ENCODE measurements at regions not wholly inside any gene's neighbourhood (a gene's known extent, or its start where the extent isn't known, plus 50 kb on each side); places are given as distances from the start of the nearest gene placed in this dataset.

DNA sequence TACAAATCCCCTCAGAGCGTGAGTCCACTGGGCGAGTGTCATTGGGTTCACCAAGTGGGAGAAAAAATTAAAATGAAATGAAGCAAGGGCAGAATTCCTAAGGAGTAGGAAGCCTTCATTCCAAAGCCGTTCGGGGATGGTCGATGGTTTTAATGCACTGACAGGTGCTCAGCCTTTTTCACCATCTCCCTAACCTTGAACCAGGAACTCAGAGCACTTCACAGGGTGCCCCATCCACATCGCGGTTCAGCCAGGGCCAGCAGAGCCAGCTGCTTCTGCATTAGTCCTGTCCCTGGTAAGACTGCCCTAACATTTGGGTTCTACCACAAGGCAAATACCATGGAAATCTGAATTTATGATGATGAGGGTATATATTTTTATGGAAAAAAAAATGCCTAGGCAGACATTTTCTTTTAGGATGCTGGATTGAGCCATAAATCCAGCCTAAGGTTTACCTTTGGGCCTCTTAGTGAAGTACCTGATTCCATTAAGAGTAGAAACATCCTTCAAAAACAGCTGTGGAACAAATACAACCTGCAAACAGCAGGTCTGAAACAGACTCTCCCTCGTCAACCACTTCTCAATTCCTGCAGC lies 203.5 kb upstream of the RNF32 start:
- H3K4me1 ChIP-seq (ENCODE audit: control insufficient read depth, insufficient read depth, low read length) = no peaks in the 10 kb centered on the region
- H3K36me3 ChIP-seq (ENCODE audit: control insufficient read depth, insufficient read depth, low read length, severe bottlenecking) = no peaks in the 10 kb centered on the region
- no peak overlapping the region for H3K9ac ChIP-seq (ENCODE audit: low read length)
- no peak overlapping the region for H3K4me3 ChIP-seq (ENCODE audit: low read length)
- H3K27me3 ChIP-seq (replicated peaks; ENCODE audit: control insufficient read depth, insufficient read depth, low read length) = peaks cover 4% of the 10 kb centered on the region
- H3K9me3 ChIP-seq (ENCODE audit: control insufficient read depth, low read length) = no peaks in the 10 kb centered on the region
- no peak for DNase-seq (ENCODE audit: low read depth)

DNA sequence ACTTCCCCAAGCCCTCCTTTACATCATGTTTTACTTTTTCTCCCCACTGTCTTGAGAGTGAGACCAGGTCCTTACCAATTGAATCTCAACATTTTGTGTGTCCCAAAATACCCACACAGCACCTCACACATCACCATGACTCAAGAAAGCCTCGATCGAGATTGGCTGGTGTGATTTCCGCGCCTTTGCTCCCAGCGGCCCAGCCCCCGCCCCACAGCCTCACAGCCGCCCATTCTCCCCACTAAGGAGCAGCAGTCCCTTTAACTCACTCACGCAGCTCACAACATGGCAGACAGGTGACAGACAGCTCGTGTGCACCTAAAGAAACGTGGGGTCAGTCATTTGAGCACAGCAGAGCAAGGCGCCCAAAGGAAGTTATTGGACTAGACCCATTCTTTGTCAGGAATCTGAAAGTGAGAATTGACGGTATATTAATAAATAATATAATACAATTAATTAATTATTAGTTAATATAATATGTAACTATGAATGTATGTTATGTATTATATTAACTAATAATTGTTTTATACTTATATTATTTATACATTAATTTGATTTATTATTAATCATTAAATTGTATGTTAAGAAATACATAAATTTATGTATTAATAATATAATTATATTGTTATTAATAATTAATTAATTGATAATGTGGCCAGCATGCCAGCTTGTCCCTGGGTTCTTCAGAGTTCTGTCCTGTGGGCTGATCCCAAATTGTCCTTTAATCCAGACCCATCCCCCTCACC lies 204.9 kb upstream of the RNF32 start:
- no peak for DNase-seq (ENCODE audit: low read depth)
- Histone ChIP-seq H3K4me1 (ENCODE audit: control insufficient read depth, insufficient read depth, low read length) (no peaks in the 10 kb centered on the region), H3K9me3 (ENCODE audit: control insufficient read depth, low read length) (no peaks in the 10 kb centered on the region), H3K27me3 (replicated peaks; ENCODE audit: control insufficient read depth, insufficient read depth, low read length) (peaks cover 3% of the 10 kb centered on the region), H3K4me3 (ENCODE audit: low read length) (no peak overlapping the region), H3K9ac (ENCODE audit: low read length) (no peak overlapping the region), H3K36me3 (ENCODE audit: control insufficient read depth, insufficient read depth, low read length, severe bottlenecking) (no peaks in the 10 kb centered on the region)

DNA sequence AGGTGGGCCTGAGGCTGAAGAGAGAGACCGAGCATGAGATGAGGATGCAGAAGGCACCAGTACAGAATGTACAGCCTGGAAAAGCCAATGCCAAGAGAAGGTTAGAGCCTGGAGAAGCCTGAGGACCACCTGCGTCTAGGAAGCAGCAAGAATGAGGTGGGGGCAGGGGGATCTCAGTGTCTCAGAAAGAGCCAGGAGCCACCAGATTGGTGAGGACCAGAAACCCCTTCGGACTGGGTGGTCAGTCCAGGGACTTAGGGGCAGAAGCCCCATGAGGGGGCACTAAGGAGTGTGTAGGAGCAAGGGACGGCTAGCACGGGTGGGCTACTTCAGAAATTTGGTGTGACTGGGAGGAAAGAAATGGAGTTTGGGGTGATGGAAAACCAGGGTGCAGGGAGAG lies 205.9 kb upstream of the RNF32 start:
- no peak for DNase-seq (ENCODE audit: low read depth)
- no peaks in the 10 kb centered on the region for H3K9me3 ChIP-seq (ENCODE audit: control insufficient read depth, low read length)
- no peak overlapping the region for H3K4me3 ChIP-seq (ENCODE audit: low read length)
- H3K9ac ChIP-seq (ENCODE audit: low read length) = no peak overlapping the region
- no peaks in the 10 kb centered on the region for H3K27me3 ChIP-seq (replicated peaks; ENCODE audit: control insufficient read depth, insufficient read depth, low read length)
- H3K4me1 ChIP-seq (ENCODE audit: control insufficient read depth, insufficient read depth, low read length) = no peaks in the 10 kb centered on the region
- no peaks in the 10 kb centered on the region for H3K36me3 ChIP-seq (ENCODE audit: control insufficient read depth, insufficient read depth, low read length, severe bottlenecking)

DNA sequence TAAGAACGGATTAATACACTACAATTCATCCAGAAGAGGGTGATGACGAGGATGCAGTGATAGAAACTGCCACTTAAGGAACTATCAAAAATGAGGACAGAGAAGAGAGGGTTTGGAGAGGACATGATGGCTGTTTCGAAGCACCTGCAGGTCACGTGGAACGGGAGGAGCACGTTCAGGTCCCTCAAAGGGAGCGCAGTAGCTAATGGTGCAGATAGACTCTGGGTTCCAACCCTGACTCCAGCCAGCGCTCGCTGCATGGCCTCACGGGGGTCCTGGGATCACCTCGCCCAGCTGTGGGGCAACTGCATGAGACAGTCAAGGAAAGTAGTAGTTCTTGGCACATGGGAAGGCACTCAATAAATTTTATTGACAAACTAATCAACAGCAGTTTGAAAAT lies 208.6 kb upstream of the RNF32 start:
- Histone ChIP-seq H3K4me3 (ENCODE audit: low read length) (no peak overlapping the region), H3K36me3 (ENCODE audit: control insufficient read depth, insufficient read depth, low read length, severe bottlenecking) (no peaks in the 10 kb centered on the region), H3K27me3 (replicated peaks; ENCODE audit: control insufficient read depth, insufficient read depth, low read length) (no peaks in the 10 kb centered on the region), H3K9ac (ENCODE audit: low read length) (no peak overlapping the region), H3K4me1 (ENCODE audit: control insufficient read depth, insufficient read depth, low read length) (no peaks in the 10 kb centered on the region), H3K9me3 (ENCODE audit: control insufficient read depth, low read length) (no peaks in the 10 kb centered on the region)
- no peak for DNase-seq (ENCODE audit: low read depth)

DNA sequence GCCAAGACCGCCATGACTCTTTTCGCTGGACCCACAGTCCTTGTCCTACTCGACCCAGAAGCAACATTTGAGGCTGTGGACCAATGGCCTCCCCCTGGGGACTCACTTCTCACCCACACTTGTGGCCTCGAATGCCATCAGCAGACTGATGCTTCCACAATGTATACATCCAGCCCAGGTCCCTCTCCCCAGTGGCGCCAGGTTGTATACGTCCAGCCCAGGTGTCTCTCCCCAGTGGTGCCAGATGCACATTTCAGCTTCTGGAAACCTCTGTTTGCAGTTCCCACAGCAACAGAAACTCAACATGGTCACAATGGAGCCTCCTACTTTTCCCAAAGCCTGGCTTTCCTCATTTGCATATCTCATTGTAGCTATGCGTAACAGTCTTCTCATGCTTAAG lies 210.5 kb upstream of the RNF32 start:
- no peak for DNase-seq (ENCODE audit: low read depth)

DNA sequence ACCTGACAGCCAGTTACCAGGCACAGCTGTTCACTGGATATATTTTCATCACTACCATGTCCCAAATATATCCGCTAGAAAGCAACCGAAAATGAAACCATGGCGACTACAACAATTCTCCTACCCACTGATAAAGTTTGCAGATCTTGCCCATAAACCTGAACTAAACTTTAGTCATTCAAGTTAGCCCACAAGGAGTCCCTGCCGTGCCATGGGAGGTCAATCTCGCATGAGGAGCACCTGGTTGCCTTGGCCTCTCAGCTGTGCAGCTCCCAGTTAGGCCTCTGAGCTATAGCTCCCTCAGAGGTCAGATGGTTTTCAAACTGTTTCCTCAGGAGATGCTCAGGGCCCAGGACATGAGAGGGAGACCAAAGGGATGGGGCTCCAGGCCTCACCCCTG lies 211.1 kb upstream of the RNF32 start:
- H3K27me3 ChIP-seq (replicated peaks; ENCODE audit: control insufficient read depth, insufficient read depth, low read length) = no peaks in the 10 kb centered on the region
- no peak overlapping the region for H3K4me3 ChIP-seq (ENCODE audit: low read length)
- no peaks in the 10 kb centered on the region for H3K36me3 ChIP-seq (ENCODE audit: control insufficient read depth, insufficient read depth, low read length, severe bottlenecking)
- H3K9me3 ChIP-seq (ENCODE audit: control insufficient read depth, low read length) = no peaks in the 10 kb centered on the region
- no peak for DNase-seq (ENCODE audit: low read depth)
- no peak overlapping the region for H3K9ac ChIP-seq (ENCODE audit: low read length)
- H3K4me1 ChIP-seq (ENCODE audit: control insufficient read depth, insufficient read depth, low read length) = no peaks in the 10 kb centered on the region

More for the DNA sequence above, 210.5 kb upstream of the RNF32 start:
- Histone ChIP-seq H3K4me3 (ENCODE audit: low read length) (no peak overlapping the region), H3K4me1 (ENCODE audit: control insufficient read depth, insufficient read depth, low read length) (no peaks in the 10 kb centered on the region), H3K9me3 (ENCODE audit: control insufficient read depth, low read length) (no peaks in the 10 kb centered on the region), H3K27me3 (replicated peaks; ENCODE audit: control insufficient read depth, insufficient read depth, low read length) (no peaks in the 10 kb centered on the region), H3K9ac (ENCODE audit: low read length) (no peak overlapping the region), H3K36me3 (ENCODE audit: control insufficient read depth, insufficient read depth, low read length, severe bottlenecking) (no peaks in the 10 kb centered on the region)

DNA sequence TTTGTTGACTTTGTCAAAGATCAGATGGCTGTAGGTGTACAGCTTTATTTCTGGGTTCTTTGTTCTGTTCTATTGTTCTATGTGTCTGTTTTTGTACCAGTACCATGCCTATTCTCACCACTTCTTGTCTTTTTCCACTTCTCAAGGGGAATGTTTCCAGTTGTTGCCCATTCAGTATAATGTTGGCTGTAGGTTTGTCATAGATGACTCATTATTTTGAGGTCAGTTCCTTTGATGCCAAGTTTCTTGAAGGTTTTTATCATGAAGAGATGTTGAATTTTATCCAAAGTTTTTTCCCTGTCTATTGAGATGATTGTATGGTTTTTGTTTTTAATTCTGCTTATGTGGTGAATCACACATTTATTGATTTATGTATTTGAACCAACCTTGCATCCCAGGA lies 216.7 kb upstream of the RNF32 start:
- Histone ChIP-seq H3K9ac (ENCODE audit: low read length) (no peak overlapping the region), H3K9me3 (ENCODE audit: control insufficient read depth, low read length) (no peaks in the 10 kb centered on the region), H3K4me1 (ENCODE audit: control insufficient read depth, insufficient read depth, low read length) (no peaks in the 10 kb centered on the region), H3K4me3 (ENCODE audit: low read length) (no peak overlapping the region), H3K27me3 (replicated peaks; ENCODE audit: control insufficient read depth, insufficient read depth, low read length) (no peaks in the 10 kb centered on the region), H3K36me3 (ENCODE audit: control insufficient read depth, insufficient read depth, low read length, severe bottlenecking) (no peaks in the 10 kb centered on the region)
- no peak for DNase-seq (ENCODE audit: low read depth)

DNA sequence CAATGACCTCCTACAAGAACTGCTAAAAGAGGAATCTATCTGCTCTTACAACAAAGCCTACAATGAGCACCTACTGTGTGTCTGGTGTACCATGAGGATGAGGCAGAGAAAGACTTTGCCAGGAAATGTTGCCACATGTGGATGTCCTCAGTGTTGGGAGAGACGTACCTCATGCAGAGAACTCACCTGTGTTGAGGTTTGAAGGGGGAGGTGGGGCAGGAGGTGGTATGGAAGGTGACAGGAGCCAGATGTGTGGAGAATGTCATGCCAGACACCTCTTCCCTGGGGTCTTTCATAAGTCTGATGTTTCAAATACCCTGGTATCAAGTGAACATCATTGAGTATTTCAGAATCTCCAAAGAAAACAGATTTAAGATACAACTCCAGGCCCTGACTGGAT lies 220.1 kb upstream of the RNF32 start:
- no peak overlapping the region for H3K9ac ChIP-seq (ENCODE audit: low read length)
- no peak overlapping the region for H3K4me3 ChIP-seq (ENCODE audit: low read length)
- H3K4me1 ChIP-seq (ENCODE audit: control insufficient read depth, insufficient read depth, low read length) = no peaks in the 10 kb centered on the region
- H3K9me3 ChIP-seq (ENCODE audit: control insufficient read depth, low read length) = peaks cover 4% of the 10 kb centered on the region
- no peaks in the 10 kb centered on the region for H3K27me3 ChIP-seq (replicated peaks; ENCODE audit: control insufficient read depth, insufficient read depth, low read length)
- H3K36me3 ChIP-seq (ENCODE audit: control insufficient read depth, insufficient read depth, low read length, severe bottlenecking) = no peaks in the 10 kb centered on the region
- no peak for DNase-seq (ENCODE audit: low read depth)

DNA sequence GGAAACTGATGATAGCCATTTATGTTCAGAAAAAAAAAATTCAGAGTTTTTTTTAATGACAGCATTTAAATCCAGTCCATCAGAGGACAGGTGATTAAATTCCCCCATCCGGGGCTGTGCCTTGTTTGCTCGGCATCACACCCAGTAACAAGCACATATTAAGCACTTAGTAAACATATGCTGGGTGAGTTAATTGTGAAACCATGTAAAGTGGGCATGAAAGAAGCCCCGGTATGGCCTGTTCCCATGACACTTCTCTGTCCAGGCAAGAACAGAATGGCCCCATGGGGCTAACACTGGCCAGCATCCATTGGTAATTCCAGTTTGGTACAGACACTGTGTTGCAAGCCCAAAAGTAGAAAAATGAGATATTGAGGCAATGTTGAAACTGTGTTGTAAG lies 220.8 kb upstream of the RNF32 start:
- Histone ChIP-seq H3K36me3 (ENCODE audit: control insufficient read depth, insufficient read depth, low read length, severe bottlenecking) (no peaks in the 10 kb centered on the region), H3K27me3 (replicated peaks; ENCODE audit: control insufficient read depth, insufficient read depth, low read length) (peaks cover 2% of the 10 kb centered on the region), H3K4me1 (ENCODE audit: control insufficient read depth, insufficient read depth, low read length) (no peaks in the 10 kb centered on the region), H3K9me3 (ENCODE audit: control insufficient read depth, low read length) (peaks cover 4% of the 10 kb centered on the region), H3K9ac (ENCODE audit: low read length) (no peak overlapping the region), H3K4me3 (ENCODE audit: low read length) (no peak overlapping the region)
- no peak for DNase-seq (ENCODE audit: low read depth)

DNA sequence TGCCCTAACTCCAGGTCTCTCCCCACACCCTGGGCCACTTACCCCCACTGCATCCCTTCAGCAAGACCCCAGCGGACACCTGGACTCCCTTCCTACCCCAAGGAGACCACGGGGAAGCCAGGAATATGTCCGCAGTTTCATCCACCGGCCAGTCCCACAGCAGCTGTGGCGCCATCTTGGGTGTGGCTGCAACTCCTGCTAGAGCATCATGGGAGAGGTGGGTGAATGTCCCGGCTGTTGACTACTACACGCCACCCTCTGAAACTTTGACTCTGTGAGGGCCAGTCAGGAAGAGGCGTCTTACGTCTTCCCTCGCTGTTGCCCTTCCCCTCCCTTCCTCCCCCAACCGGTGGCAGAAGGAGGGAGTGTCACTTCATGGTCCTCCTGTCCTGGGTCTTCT lies 238.3 kb upstream of the RNF32 start:
- H3K4me1 ChIP-seq (ENCODE audit: control insufficient read depth, insufficient read depth, low read length) = no peaks in the 10 kb centered on the region

DNA sequence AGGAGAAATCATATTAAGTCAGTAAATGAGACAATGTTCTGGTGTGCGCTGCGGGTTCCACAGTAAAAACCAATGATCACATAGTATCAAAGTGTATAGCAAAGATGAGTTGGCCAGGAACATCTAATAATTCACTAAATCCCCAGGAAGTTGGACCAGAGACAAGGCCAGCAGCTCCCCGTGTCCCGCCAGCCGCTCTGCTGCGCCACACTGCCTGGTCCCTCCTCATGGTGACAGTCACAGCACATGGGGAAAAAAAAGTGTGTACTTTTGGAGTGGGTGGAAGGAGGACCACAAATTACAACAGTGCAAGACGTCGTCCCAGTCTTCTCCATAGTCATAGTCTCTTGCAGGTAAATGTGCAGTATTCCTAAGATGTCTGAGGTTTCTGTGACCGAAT lies 239.0 kb upstream of the RNF32 start:
- H3K9ac ChIP-seq (ENCODE audit: low read length) = no peak overlapping the region
- H3K27me3 ChIP-seq (replicated peaks; ENCODE audit: control insufficient read depth, insufficient read depth, low read length) = no peaks in the 10 kb centered on the region
- no peaks in the 10 kb centered on the region for H3K36me3 ChIP-seq (ENCODE audit: control insufficient read depth, insufficient read depth, low read length, severe bottlenecking)
- no peaks in the 10 kb centered on the region for H3K4me1 ChIP-seq (ENCODE audit: control insufficient read depth, insufficient read depth, low read length)
- DNase-seq (ENCODE audit: low read depth) = no peak
- no peaks in the 10 kb centered on the region for H3K9me3 ChIP-seq (ENCODE audit: control insufficient read depth, low read length)
- no peak overlapping the region for H3K4me3 ChIP-seq (ENCODE audit: low read length)

More for the DNA sequence above, 238.3 kb upstream of the RNF32 start:
- Histone ChIP-seq H3K4me3 (ENCODE audit: low read length) (no peak overlapping the region), H3K27me3 (replicated peaks; ENCODE audit: control insufficient read depth, insufficient read depth, low read length) (no peaks in the 10 kb centered on the region), H3K9ac (ENCODE audit: low read length) (no peak overlapping the region), H3K9me3 (ENCODE audit: control insufficient read depth, low read length) (no peaks in the 10 kb centered on the region), H3K36me3 (ENCODE audit: control insufficient read depth, insufficient read depth, low read length, severe bottlenecking) (no peaks in the 10 kb centered on the region)
- no peak for DNase-seq (ENCODE audit: low read depth)

DNA sequence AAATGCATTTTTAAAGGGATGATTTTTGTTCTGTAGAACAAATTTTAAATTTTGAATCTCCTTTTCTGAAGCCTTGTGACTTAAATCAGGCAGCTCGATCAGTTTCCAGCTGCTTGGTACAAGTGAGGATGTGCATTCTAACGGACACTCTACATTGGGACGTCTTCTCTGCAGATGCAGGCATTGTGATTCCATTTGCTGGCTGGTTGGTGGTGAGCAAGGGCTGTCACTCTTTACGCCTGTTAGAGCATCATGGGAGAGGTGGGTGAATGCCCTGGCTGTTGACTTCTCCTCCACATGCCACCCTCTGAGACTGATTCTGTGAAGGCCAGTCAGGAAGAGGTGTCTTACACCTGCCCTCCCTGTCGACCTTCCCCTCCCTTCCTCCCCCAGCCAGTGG lies 240.5 kb upstream of the RNF32 start:
- no peaks in the 10 kb centered on the region for H3K9me3 ChIP-seq (ENCODE audit: control insufficient read depth, low read length)
- no peaks in the 10 kb centered on the region for H3K27me3 ChIP-seq (replicated peaks; ENCODE audit: control insufficient read depth, insufficient read depth, low read length)
- no peak for DNase-seq (ENCODE audit: low read depth)
- H3K36me3 ChIP-seq (ENCODE audit: control insufficient read depth, insufficient read depth, low read length, severe bottlenecking) = no peaks in the 10 kb centered on the region
- H3K4me1 ChIP-seq (ENCODE audit: control insufficient read depth, insufficient read depth, low read length) = no peaks in the 10 kb centered on the region
- H3K9ac ChIP-seq (ENCODE audit: low read length) = no peak overlapping the region
- no peak overlapping the region for H3K4me3 ChIP-seq (ENCODE audit: low read length)

All from adipocyte (in vitro differentiated cells).